T-helper 17 cell (primary cell): ENCODE measurements at regions not wholly inside any gene's neighbourhood (a gene's known extent, or its start where the extent isn't known, plus 50 kb on each side); places are given as distances from the start of the nearest gene placed in this dataset.

Source experiments
- ATAC-seq: fragments of 150-1000 bp; cut with Tn5 transposase; 2 replicates; pipeline ENCODE4 v1.10.0; 2021; ENCODE audit warnings: mild to moderate bottlenecking, moderate library complexity
- DNase-seq, 3 donors: peaks; one replicate each; pipeline versions ENCODE4 v3.0.0 to v3.0.0-alpha.2; 2020 to 2021
- H3K9me3 ChIP-seq: one replicate; pipeline ENCODE4 v1.7.0; 2013; ENCODE audit warnings: low read length, mild to moderate bottlenecking; ENCODE audit not compliant: control insufficient read depth, poor library complexity, severe bottlenecking
- H3K27ac Mint-ChIP-seq: one replicate; pipeline ENCODE4 v1.8.0; 2022; ENCODE audit warnings: mild to moderate bottlenecking, moderate library complexity, mixed read lengths
- H3K27me3 Mint-ChIP-seq: one replicate; pipeline ENCODE4 v1.8.0; 2022; ENCODE audit warnings: mixed read lengths
- H3K36me3 Mint-ChIP-seq: one replicate; pipeline ENCODE4 v1.8.0; 2022; ENCODE audit warnings: low read depth, mixed read lengths
- H3K4me1 Mint-ChIP-seq: one replicate; pipeline ENCODE4 v1.8.0; 2022; ENCODE audit warnings: mild to moderate bottlenecking, mixed read lengths
- H3K4me3 Mint-ChIP-seq: one replicate; pipeline ENCODE4 v1.8.0; 2022; ENCODE audit warnings: mild to moderate bottlenecking, moderate library complexity, mixed read lengths

- Mint-ChIP-seq H3K36me3 (no peaks in the 10 kb centered on the region), H3K27ac (no peak overlapping the region), H3K4me1 (no peaks in the 10 kb centered on the region), H3K27me3 (peaks cover 4% of the 10 kb centered on the region), H3K4me3 (no peak overlapping the region)
- no peak for DNase-seq
- H3K9me3 ChIP-seq: no peaks in the 10 kb centered on the region
- no peak for ATAC-seq
These were observed 69.4 kb upstream of the CLNK start for GRCh38 chr4:10753856-10754402.

DNA sequence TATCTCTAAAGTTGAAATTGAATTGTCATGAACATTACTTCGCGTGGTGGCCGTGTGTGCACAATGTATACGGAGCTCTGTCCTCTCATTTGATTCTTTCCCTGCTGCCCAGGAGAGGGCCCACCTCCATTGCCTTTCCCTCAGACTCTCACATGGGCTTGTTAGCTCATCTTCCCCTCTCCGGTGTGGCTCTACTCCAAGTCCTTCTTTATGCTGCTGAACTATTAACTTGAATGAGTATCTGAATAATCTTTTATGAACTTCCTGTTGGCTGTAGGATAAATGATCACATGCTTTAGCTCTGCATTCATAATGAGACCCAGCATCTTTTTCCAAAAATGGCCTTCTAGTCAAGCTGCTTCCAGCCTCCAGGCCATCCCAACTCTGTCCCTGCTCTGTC is 68.8 kb upstream of the CLNK start:
- ATAC-seq (no peak), DNase-seq (no peak)
- no peaks in the 10 kb centered on the region for H3K9me3 ChIP-seq
- no peak overlapping the region for H3K27ac Mint-ChIP-seq
- H3K4me1 Mint-ChIP-seq: no peaks in the 10 kb centered on the region
- H3K4me3 Mint-ChIP-seq: no peak overlapping the region
- no peaks in the 10 kb centered on the region for H3K36me3 Mint-ChIP-seq
- peaks cover 4% of the 10 kb centered on the region for H3K27me3 Mint-ChIP-seq

GRCh38 chr4:10750714-10751113 is 66.1 kb upstream of the CLNK start:
- Mint-ChIP-seq H3K36me3 (no peaks in the 10 kb centered on the region), H3K4me1 (no peaks in the 10 kb centered on the region), H3K4me3 (no peak overlapping the region), H3K27ac (no peak overlapping the region), H3K27me3 (peaks cover 4% of the 10 kb centered on the region)
- no peaks in the 10 kb centered on the region for H3K9me3 ChIP-seq
- ATAC-seq (no peak), DNase-seq (no peak)

GRCh38 chr4:10747186-10747585 is 62.6 kb upstream of the CLNK start:
- Mint-ChIP-seq H3K36me3 (no peaks in the 10 kb centered on the region), H3K27ac (no peak overlapping the region), H3K4me3 (no peak overlapping the region), H3K27me3 (peaks cover 4% of the 10 kb centered on the region), H3K4me1 (no peaks in the 10 kb centered on the region)
- no peak for ATAC-seq
- H3K9me3 ChIP-seq: no peaks in the 10 kb centered on the region
- no peak for DNase-seq

- ATAC-seq (no peak), DNase-seq (no peak)
- Mint-ChIP-seq H3K27ac (no peak overlapping the region), H3K4me3 (no peak overlapping the region), H3K27me3 (peaks cover 4% of the 10 kb centered on the region), H3K4me1 (no peaks in the 10 kb centered on the region), H3K36me3 (no peaks in the 10 kb centered on the region)
- no peaks in the 10 kb centered on the region for H3K9me3 ChIP-seq
These were observed 62.0 kb upstream of the CLNK start for GRCh38 chr4:10746371-10747171.

GRCh38 chr4:10743357-10743756 is 58.8 kb upstream of the CLNK start:
- Mint-ChIP-seq H3K36me3 (no peaks in the 10 kb centered on the region), H3K4me3 (no peak overlapping the region), H3K4me1 (no peaks in the 10 kb centered on the region), H3K27me3 (no peaks in the 10 kb centered on the region), H3K27ac (no peak overlapping the region)
- DNase-seq (no peak), ATAC-seq (no peak)
- H3K9me3 ChIP-seq: no peaks in the 10 kb centered on the region

DNA sequence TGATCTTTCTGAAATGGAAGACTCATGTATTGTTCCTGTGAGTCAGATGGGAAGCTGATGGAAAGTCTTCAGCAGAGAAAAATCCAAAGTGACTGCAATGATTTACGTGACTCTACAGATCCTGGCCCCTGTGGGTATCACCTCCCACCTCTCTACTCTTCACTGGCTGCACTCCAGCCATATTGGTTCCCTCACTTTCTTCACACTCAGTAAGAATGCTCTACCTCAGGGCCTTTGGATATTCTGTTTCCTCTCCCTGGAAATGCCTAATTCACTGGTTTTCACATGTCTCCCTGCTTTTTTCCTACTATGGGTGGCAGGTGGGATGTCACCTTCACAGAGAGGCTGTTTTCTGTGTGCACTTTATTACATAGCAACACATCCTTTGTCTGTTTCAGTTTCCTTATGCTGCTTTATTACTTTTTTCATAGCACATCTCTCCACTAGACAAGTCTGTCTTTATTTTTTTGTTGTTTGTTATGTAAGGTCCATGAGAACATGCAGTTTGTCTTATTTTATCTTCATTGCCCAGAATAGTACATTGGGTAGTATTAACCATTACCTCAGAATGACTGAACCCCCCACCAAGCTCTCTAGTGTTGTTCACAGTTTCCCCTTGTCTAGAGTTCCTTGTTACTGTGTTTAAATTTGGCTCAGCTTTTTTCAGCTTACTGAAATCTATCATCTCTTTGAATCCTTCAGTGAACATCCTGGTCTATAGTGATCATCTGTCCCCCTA is 57.6 kb upstream of the CLNK start:
- H3K4me1 Mint-ChIP-seq: no peaks in the 10 kb centered on the region
- H3K27me3 Mint-ChIP-seq: no peaks in the 10 kb centered on the region
- H3K4me3 Mint-ChIP-seq: no peak overlapping the region
- no peak for DNase-seq
- no peaks in the 10 kb centered on the region for H3K9me3 ChIP-seq
- ATAC-seq: no peak
- H3K27ac Mint-ChIP-seq: no peak overlapping the region
- no peaks in the 10 kb centered on the region for H3K36me3 Mint-ChIP-seq

DNA sequence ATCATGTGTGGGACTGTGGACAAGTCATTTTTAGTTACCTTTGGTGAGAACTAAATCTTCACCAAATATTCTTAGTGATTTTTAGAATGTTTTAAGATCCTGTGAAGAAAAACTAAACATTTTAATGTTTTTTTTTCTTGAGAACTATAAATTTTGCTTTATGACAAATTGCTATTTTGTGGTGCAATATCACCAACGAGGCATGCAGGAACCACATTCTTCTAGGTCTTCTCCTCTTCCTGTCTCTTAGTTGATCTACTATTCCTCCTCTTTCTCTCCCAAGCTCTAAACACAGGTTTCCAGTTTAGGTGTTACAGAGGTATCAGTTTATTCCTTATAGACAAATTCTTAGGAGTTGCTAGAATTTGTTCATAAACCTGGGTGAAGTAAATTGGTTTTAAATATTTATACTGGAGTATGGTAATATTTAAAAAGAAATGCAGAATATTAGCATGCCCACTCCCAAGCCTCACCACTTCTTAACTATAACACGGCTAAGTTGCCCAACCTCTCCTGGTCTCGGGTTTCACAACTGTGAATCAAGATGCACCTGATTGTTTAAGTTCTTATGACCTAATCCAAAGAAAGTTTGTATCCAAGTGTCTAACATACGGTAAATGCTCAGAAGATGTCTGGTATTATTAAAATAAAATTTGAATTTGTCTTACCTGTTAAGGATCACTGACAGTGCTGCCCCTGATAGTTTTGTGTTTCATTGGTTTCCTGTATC is 56.5 kb upstream of the CLNK start:
- Mint-ChIP-seq H3K4me1 (no peaks in the 10 kb centered on the region), H3K4me3 (no peak overlapping the region), H3K36me3 (no peaks in the 10 kb centered on the region), H3K27me3 (no peaks in the 10 kb centered on the region), H3K27ac (no peak overlapping the region)
- no peaks in the 10 kb centered on the region for H3K9me3 ChIP-seq
- ATAC-seq (no peak), DNase-seq (no peak)

- H3K4me1 Mint-ChIP-seq: no peaks in the 10 kb centered on the region
- no peaks in the 10 kb centered on the region for H3K9me3 ChIP-seq
- DNase-seq (no peak), ATAC-seq (no peak)
- no peaks in the 10 kb centered on the region for H3K27me3 Mint-ChIP-seq
- no peak overlapping the region for H3K4me3 Mint-ChIP-seq
- no peaks in the 10 kb centered on the region for H3K36me3 Mint-ChIP-seq
- no peak overlapping the region for H3K27ac Mint-ChIP-seq
These were observed 55.7 kb upstream of the CLNK start for GRCh38 chr4:10740251-10740650.

GRCh38 chr4:10738826-10739489 is 54.4 kb upstream of the CLNK start:
- no peaks in the 10 kb centered on the region for H3K9me3 ChIP-seq
- Mint-ChIP-seq H3K4me1 (no peaks in the 10 kb centered on the region), H3K27me3 (no peaks in the 10 kb centered on the region), H3K36me3 (no peaks in the 10 kb centered on the region), H3K4me3 (no peak overlapping the region), H3K27ac (no peak overlapping the region)
- DNase-seq (no peak), ATAC-seq (no peak)

GRCh38 chr4:10737337-10737736 is 52.8 kb upstream of the CLNK start:
- Mint-ChIP-seq H3K27ac (no peak overlapping the region), H3K27me3 (no peaks in the 10 kb centered on the region), H3K4me1 (no peaks in the 10 kb centered on the region), H3K36me3 (no peaks in the 10 kb centered on the region), H3K4me3 (no peak overlapping the region)
- ATAC-seq (no peak), DNase-seq (no peak)
- H3K9me3 ChIP-seq: no peaks in the 10 kb centered on the region

DNA sequence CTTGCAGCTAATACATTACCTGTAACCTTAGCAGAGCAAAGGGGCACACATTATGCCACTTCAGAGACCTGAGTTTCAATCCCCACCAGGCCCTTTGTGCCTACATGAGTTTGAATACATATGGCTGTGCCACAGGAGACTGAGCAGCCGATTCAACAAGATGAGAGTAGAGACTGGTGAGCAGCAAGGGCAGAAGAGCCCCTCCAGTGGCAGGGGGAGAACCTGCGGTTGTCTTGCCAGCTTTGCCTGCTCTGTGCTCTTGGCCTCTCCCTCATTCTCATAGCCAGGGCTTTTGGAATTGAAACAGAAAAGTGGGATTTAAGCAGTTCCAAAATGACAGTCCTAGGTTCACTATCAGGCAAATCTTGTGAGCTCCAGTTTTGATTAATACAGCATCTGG is 52.3 kb upstream of the CLNK start:
- Mint-ChIP-seq H3K27ac (no peak overlapping the region), H3K27me3 (no peaks in the 10 kb centered on the region), H3K36me3 (no peaks in the 10 kb centered on the region), H3K4me3 (no peak overlapping the region), H3K4me1 (no peaks in the 10 kb centered on the region)
- DNase-seq (no peak), ATAC-seq (no peak)
- H3K9me3 ChIP-seq: no peaks in the 10 kb centered on the region

GRCh38 chr4:10736266-10736665 is 51.7 kb upstream of the CLNK start:
- Mint-ChIP-seq H3K4me3 (no peak overlapping the region), H3K4me1 (peaks cover 3% of the 10 kb centered on the region), H3K36me3 (no peaks in the 10 kb centered on the region), H3K27ac (no peak overlapping the region), H3K27me3 (peaks cover 3% of the 10 kb centered on the region)
- no peak for DNase-seq
- no peak for ATAC-seq
- H3K9me3 ChIP-seq: no peaks in the 10 kb centered on the region
